ENCODE measurements at regions not wholly inside any gene's neighbourhood (a gene's known extent, or its start where the extent isn't known, plus 50 kb on each side); places are given as distances from the start of the nearest gene placed in this dataset.

- TF ChIP-seq, protein P1, sequence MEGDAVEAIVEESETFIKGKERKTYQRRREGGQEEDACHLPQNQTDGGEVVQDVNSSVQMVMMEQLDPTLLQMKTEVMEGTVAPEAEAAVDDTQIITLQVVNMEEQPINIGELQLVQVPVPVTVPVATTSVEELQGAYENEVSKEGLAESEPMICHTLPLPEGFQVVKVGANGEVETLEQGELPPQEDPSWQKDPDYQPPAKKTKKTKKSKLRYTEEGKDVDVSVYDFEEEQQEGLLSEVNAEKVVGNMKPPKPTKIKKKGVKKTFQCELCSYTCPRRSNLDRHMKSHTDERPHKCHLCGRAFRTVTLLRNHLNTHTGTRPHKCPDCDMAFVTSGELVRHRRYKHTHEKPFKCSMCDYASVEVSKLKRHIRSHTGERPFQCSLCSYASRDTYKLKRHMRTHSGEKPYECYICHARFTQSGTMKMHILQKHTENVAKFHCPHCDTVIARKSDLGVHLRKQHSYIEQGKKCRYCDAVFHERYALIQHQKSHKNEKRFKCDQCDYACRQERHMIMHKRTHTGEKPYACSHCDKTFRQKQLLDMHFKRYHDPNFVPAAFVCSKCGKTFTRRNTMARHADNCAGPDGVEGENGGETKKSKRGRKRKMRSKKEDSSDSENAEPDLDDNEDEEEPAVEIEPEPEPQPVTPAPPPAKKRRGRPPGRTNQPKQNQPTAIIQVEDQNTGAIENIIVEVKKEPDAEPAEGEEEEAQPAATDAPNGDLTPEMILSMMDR (IDR thresholded peaks at IDR 0.05): no peak
- TF ChIP-seq ZFX (IDR thresholded peaks at IDR 0.05; ENCODE audit: borderline replicate concordance): no peak
Measured at GRCh38 chr6:139644821-139645220, 270.4 kb upstream of the CITED2 start.
